Left lung (tissue), 4 donors: ENCODE measurements at regions not wholly inside any gene's neighbourhood (a gene's known extent, or its start where the extent isn't known, plus 50 kb on each side); places are given as distances from the start of the nearest gene placed in this dataset.

ENCODE experiments used
- ATAC-seq: fragments of 200-7000 bp; cut with Tn5 transposase; one replicate; pipeline ENCODE4 v1.9.1; 2020; ENCODE audit warnings: moderate library complexity
- DNase-seq, 4 donors: peaks; one replicate each; pipeline ENCODE4 v3.0.0-alpha.2; 2013 to 2020
- H3K27ac ChIP-seq, 2 donors: fragments of 200-600 bp; sonication (generic) in 1 of 2; one replicate each; pipeline versions ENCODE4 v1.5.0 to v1.8.0; 2020 to 2021
- H3K27me3 ChIP-seq, 2 donors: fragments of 200-600 bp; sonication (generic) in 1 of 2; one replicate each; pipeline versions ENCODE4 v1.5.0 to v1.8.0; 2020 to 2021
- H3K36me3 ChIP-seq, 2 donors: fragments of 200-600 bp; sonication (generic) in 1 of 2; one replicate each; pipeline versions ENCODE4 v1.5.0 to v1.8.0; 2020 to 2021
- H3K4me1 ChIP-seq, 2 donors: fragments of 200-600 bp; one replicate each; pipeline ENCODE4 v1.8.0; 2021
- H3K4me3 ChIP-seq, 2 donors: fragments of 200-600 bp; sonication (generic) in 1 of 2; one replicate each; pipeline versions ENCODE4 v1.5.0 to v1.8.0; 2020 to 2021; ENCODE audit warnings: mild to moderate bottlenecking in 1 of 2
- H3K9me3 ChIP-seq, 2 donors: fragments of 200-600 bp; sonication (generic) in 1 of 2; one replicate each; pipeline versions ENCODE4 v1.5.0 to v1.8.0; 2020 to 2021
- intact Hi-C, 2 donors: fragments of 100-400 bp; cut with DNase I; formaldehyde crosslinking; loops; one replicate each; pipeline versions ENCODE4 v1.11.2 to v1.14.2; 2022
- TF ChIP-seq, protein P1 (sequence below), 2 donors: fragments of 200-600 bp; sonication (generic) in 1 of 2; IDR thresholded peaks; one replicate each; pipeline versions ENCODE4 v1.5.0 to v1.8.0; 2021; ENCODE audit warnings: antibody characterized with exemption in 2 of 2
- donor health status: DM: no; HTN: yes; CAD: no.
- donor health status: DM: no; HTN: no; CAD: no.

DNA sequence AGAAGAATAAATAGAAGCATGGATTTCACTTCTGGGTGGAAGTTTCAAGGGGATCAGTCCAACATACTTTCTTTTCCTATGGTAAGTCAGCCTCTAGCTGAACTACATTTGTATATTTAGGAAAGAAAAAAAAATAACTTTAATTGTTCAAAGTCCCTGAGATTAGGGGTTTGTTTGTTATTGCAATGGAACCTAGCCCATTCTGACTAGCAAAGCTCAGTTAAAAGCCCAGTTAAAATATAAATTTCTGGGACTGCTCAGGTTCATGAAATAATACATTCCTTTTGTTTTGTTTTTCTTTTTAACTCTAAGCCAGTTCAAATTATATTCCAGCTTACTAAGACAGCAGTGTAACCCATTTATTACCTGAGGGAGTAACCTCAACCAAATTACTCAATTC lies 2069.6 kb upstream of the CELF4 start:
- intact Hi-C loops = no loop called here
- no peak for ATAC-seq
- no peaks in the 10 kb centered on the region for H3K4me1 ChIP-seq
- H3K27ac ChIP-seq = no peak overlapping the region
- no peaks in the 10 kb centered on the region for H3K36me3 ChIP-seq
- H3K9me3 ChIP-seq = no peaks in the 10 kb centered on the region
- no peak overlapping the region for H3K4me3 ChIP-seq
- TF ChIP-seq, protein P1, sequence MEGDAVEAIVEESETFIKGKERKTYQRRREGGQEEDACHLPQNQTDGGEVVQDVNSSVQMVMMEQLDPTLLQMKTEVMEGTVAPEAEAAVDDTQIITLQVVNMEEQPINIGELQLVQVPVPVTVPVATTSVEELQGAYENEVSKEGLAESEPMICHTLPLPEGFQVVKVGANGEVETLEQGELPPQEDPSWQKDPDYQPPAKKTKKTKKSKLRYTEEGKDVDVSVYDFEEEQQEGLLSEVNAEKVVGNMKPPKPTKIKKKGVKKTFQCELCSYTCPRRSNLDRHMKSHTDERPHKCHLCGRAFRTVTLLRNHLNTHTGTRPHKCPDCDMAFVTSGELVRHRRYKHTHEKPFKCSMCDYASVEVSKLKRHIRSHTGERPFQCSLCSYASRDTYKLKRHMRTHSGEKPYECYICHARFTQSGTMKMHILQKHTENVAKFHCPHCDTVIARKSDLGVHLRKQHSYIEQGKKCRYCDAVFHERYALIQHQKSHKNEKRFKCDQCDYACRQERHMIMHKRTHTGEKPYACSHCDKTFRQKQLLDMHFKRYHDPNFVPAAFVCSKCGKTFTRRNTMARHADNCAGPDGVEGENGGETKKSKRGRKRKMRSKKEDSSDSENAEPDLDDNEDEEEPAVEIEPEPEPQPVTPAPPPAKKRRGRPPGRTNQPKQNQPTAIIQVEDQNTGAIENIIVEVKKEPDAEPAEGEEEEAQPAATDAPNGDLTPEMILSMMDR (IDR thresholded peaks at IDR 0.05) = no peak
- no peaks in the 10 kb centered on the region for H3K27me3 ChIP-seq
- DNase-seq = no peak

DNA sequence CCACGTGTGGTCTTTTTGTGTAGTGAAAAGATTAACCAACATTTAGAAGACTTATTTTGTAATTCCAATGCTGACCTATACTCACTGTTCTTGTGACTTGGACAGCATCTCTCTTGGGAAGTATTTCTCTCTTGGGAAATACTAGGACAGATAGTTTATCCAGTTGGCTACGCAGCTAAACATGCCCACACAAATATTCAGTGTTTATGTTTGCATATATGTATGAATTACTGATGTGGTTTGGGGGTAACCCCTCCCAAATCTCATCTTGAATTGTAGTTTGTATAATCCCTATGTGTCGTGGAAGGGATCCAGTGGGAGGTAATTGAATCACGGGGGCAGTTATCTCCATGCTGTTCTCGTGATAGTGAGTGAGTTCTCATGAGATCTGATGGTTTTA lies 2062.3 kb upstream of the CELF4 start:
- no peaks in the 10 kb centered on the region for H3K36me3 ChIP-seq
- ATAC-seq (no peak), DNase-seq (no peak)
- no peak overlapping the region for H3K4me3 ChIP-seq
- TF ChIP-seq, protein P1 (IDR thresholded peaks at IDR 0.05) = no peak
- intact Hi-C loops = no loop called here
- H3K9me3 ChIP-seq = no peaks in the 10 kb centered on the region
- no peaks in the 10 kb centered on the region for H3K27me3 ChIP-seq
- H3K27ac ChIP-seq = no peak overlapping the region
- peaks cover 0 to 4% of the 10 kb centered on the region in 2 donors for H3K4me1 ChIP-seq

DNA sequence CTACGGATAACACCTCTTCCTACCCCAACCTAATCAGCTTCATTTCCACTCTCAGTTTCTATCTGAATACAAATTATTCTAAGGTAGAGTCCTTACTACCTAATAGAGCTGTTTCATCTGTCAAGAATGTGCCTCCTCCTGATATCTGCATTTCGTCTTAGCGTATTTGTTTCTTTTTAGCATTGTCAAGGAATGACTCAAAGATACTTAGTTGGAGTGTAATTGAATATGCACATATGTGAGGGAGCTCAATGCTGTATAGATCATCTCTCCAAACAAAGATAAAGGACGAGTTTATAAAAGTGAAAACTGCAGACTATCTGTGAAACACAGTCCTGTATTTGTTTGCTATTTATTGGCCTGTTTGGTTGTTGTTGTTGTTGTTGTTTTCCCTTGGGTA lies 2059.4 kb upstream of the CELF4 start:
- Histone ChIP-seq H3K4me1 (peaks cover 0 to 4% of the 10 kb centered on the region in 2 donors), H3K4me3 (no peak overlapping the region), H3K27me3 (no peaks in the 10 kb centered on the region), H3K9me3 (no peaks in the 10 kb centered on the region), H3K36me3 (no peaks in the 10 kb centered on the region), H3K27ac (no peak overlapping the region)
- DNase-seq = no peak
- TF ChIP-seq, protein P1 (IDR thresholded peaks at IDR 0.05) = no peak
- intact Hi-C loops = no loop called here
- ATAC-seq = no peak

DNA sequence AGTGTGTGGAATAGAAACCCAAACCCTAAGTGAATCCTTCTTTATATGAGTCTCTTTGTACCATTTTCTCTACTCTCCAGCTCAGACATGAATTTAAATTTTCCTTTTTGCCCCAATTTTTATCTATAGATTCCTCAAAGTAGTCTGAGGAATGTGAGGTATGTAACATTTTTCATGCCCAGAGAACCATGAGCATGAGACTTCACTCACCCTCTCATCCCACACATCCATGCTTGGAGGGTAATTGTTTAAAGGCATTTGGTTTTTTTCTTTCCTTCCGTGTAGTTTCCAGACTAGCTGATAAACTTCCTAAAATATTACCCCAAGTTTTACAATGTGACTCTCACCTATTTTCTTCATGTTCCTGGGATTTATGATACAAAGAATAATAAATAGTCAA lies 2056.8 kb upstream of the CELF4 start:
- Histone ChIP-seq H3K4me1 (no peaks in the 10 kb centered on the region), H3K27ac (no peak overlapping the region), H3K27me3 (no peaks in the 10 kb centered on the region), H3K36me3 (no peaks in the 10 kb centered on the region), H3K4me3 (no peak overlapping the region), H3K9me3 (peaks cover 0 to 6% of the 10 kb centered on the region in 2 donors)
- TF ChIP-seq, protein P1 (IDR thresholded peaks at IDR 0.05) = no peak
- intact Hi-C loops = no loop called here
- ATAC-seq (no peak), DNase-seq (no peak)

DNA sequence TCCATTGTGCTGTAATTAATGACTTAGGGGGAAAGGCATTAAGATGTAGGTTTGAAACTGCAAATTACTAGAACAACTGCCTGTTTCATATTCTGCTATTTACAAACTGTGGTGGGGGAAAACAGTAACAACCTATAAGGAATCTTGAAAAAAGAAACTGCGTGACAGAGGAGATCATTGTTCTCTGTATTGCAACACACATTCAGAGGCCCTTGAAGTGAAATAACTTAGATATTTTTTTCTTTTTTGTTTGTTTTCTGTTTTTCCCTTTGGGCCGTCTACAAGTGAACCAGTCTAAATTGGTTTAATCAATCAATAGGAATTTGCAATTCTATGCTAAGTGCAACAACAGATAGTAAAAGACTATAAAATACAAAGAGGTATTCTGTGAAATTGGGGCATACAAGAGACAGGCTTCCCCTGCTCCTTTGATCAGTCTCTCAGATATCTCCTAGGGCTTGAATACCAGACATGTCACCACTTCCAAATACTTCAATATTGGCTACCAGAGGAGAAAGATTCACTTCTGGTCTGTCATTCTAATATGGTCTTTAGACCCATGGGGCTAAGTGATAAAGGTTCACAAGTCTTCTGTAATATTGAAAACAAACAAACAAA lies 2055.1 kb upstream of the CELF4 start:
- no peak for DNase-seq
- TF ChIP-seq, protein P1 (IDR thresholded peaks at IDR 0.05) = no peak
- Histone ChIP-seq H3K36me3 (no peaks in the 10 kb centered on the region), H3K4me1 (no peaks in the 10 kb centered on the region), H3K4me3 (no peak overlapping the region), H3K27ac (no peak overlapping the region), H3K27me3 (no peaks in the 10 kb centered on the region), H3K9me3 (peaks cover 0 to 6% of the 10 kb centered on the region in 2 donors)
- intact Hi-C loops = no loop called here
- no peak for ATAC-seq
